Neuronal stem cell (in vitro differentiated cells): ENCODE measurements at regions not wholly inside any gene's neighbourhood (a gene's known extent, or its start where the extent isn't known, plus 50 kb on each side); places are given as distances from the start of the nearest gene placed in this dataset.

Experiments used
- DNase-seq: peaks from one replicate; pipeline ENCODE4 v3.0.0-alpha.2; 2013; ENCODE audit warnings: low spot score
- H2AFZ ChIP-seq: one replicate; pipeline ENCODE4 v1.6.1; 2013; ENCODE audit warnings: mild to moderate bottlenecking, low read length, inconsistent platforms
- H2AK5ac ChIP-seq: 2 replicates; pipeline ENCODE4 v1.6.1; 2013; ENCODE audit warnings: low read depth, mild to moderate bottlenecking, inconsistent platforms, low read length, moderate library complexity, mixed read lengths
- H2BK120ac ChIP-seq: 2 replicates; pipeline ENCODE4 v1.6.1; 2013; ENCODE audit warnings: low read depth, mild to moderate bottlenecking, inconsistent platforms, low read length, moderate library complexity, mixed read lengths
- H2BK12ac ChIP-seq: one replicate; pipeline ENCODE4 v1.6.1; 2013; ENCODE audit warnings: low read length, inconsistent platforms
- H2BK15ac ChIP-seq: 2 replicates; pipeline ENCODE4 v1.6.1; 2013; ENCODE audit warnings: mild to moderate bottlenecking, low read length, inconsistent platforms, mixed read lengths
- H2BK5ac ChIP-seq: one replicate; pipeline ENCODE4 v1.6.1; 2013; ENCODE audit warnings: inconsistent platforms, mild to moderate bottlenecking, low read length, moderate library complexity
- H3K14ac ChIP-seq: one replicate; pipeline ENCODE4 v1.6.1; 2013; ENCODE audit warnings: low read length, inconsistent platforms
- H3K18ac ChIP-seq: 2 replicates; pipeline ENCODE4 v1.6.1; 2013; ENCODE audit warnings: low read length, inconsistent platforms
- H3K23ac ChIP-seq: 2 replicates; pipeline ENCODE4 v1.6.1; 2013; ENCODE audit warnings: low read depth, mild to moderate bottlenecking, mixed read lengths, low read length, inconsistent platforms; ENCODE audit not compliant: poor library complexity
- H3K27ac ChIP-seq: replicated peaks from 3 replicates; pipeline ENCODE4 v1.5.1; 2013; ENCODE audit warnings: low read length, inconsistent platforms
- H3K27me3 ChIP-seq, 3 experiments: 2 replicates each; pipeline ENCODE4 v1.6.1; 2013; ENCODE audit warnings: low read length in 3 of 3, mild to moderate bottlenecking in 2 of 3, inconsistent platforms in 1 of 3, low read depth in 1 of 3, mixed read lengths in 1 of 3, moderate library complexity in 1 of 3; ENCODE audit not compliant: control insufficient read depth in 3 of 3, insufficient read depth in 3 of 3
- H3K36me3 ChIP-seq, 2 donors: replicated peaks in 1 of 2; 2 replicates each; pipeline ENCODE4 v1.6.1; 2013; ENCODE audit warnings: low read length in 2 of 2; ENCODE audit not compliant: control insufficient read depth in 2 of 2, insufficient read depth in 2 of 2
- H3K4ac ChIP-seq: 2 replicates; pipeline ENCODE4 v1.6.1; 2013; ENCODE audit warnings: inconsistent platforms, mild to moderate bottlenecking, low read length, moderate library complexity
- H3K4me1 ChIP-seq, 2 donors: 1 replicate in 1 of 2; 2 replicates in 1 of 2; pipeline ENCODE4 v1.6.1; 2013; ENCODE audit warnings: low read length in 2 of 2, low read depth in 1 of 2; ENCODE audit not compliant: control insufficient read depth in 2 of 2, insufficient read depth in 1 of 2
- H3K4me2 ChIP-seq: one replicate; pipeline ENCODE4 v1.6.1; 2013; ENCODE audit warnings: mild to moderate bottlenecking, low read length, inconsistent platforms; ENCODE audit not compliant: insufficient read depth, poor library complexity, severe bottlenecking
- H3K4me3 ChIP-seq, 2 donors: 2 replicates each; pipeline ENCODE4 v1.5.1; 2013; ENCODE audit warnings: low read length in 2 of 2, mild to moderate bottlenecking in 2 of 2, inconsistent platforms in 1 of 2, moderate library complexity in 1 of 2
- H3K79me1 ChIP-seq: one replicate; pipeline ENCODE4 v1.6.1; 2013; ENCODE audit warnings: low read depth, mild to moderate bottlenecking, inconsistent platforms, low read length, moderate library complexity
- H3K9ac ChIP-seq: one replicate; pipeline ENCODE4 v1.6.1; 2013; ENCODE audit warnings: mild to moderate bottlenecking, low read depth, low read length, inconsistent platforms; ENCODE audit not compliant: poor library complexity
- H3K9me3 ChIP-seq, 2 donors: replicated peaks in 1 of 2; 2 replicates each; pipeline versions ENCODE3 to v1.6.1; 2013; ENCODE audit warnings: low read length in 2 of 2, mild to moderate bottlenecking in 2 of 2, inconsistent platforms in 1 of 2, low read depth in 1 of 2, mixed read lengths in 1 of 2, moderate library complexity in 1 of 2; ENCODE audit not compliant: control insufficient read depth in 2 of 2, insufficient read depth in 1 of 2
- H4K8ac ChIP-seq: one replicate; pipeline ENCODE4 v1.6.1; 2013; ENCODE audit warnings: low read depth, mild to moderate bottlenecking, inconsistent platforms, low read length, moderate library complexity
- H4K91ac ChIP-seq: one replicate; pipeline ENCODE4 v1.6.1; 2013; ENCODE audit warnings: low read length, low read depth, mild to moderate bottlenecking, inconsistent platforms; ENCODE audit not compliant: poor library complexity
- WGBS, 2 donors: extraction: QIAGEN DNeasy Blood & Tissue Kit; methylation state at CpG; one replicate each; pipeline ENCODE4 v1.1.7; 2013; ENCODE audit warnings: missing lambda C conversion rate in 2 of 2, mixed read lengths in 1 of 2; ENCODE audit not compliant: insufficient read length in 2 of 2, insufficient replicate concordance in 1 of 2; ENCODE audit errors: extremely low coverage in 2 of 2; 5-methylcytosine and 5-hydroxymethylcytosine counted together

- H2BK120ac ChIP-seq: no peak overlapping the region
- no peak for DNase-seq
- H3K9ac ChIP-seq: no peak overlapping the region
- H4K91ac ChIP-seq: no peak overlapping the region
- H3K4ac ChIP-seq: no peak overlapping the region
- no peak overlapping the region for H4K8ac ChIP-seq
- H2AK5ac ChIP-seq: no peak overlapping the region
- H3K23ac ChIP-seq: no peak overlapping the region
- H3K9me3 ChIP-seq: no peaks in the 10 kb centered on the region
- H3K79me1 ChIP-seq: no peaks in the 10 kb centered on the region
- no peak overlapping the region for H3K14ac ChIP-seq
- no peak overlapping the region for H2BK12ac ChIP-seq
- no peaks in the 10 kb centered on the region for H3K4me1 ChIP-seq
- no peak overlapping the region for H3K18ac ChIP-seq
- H3K27me3 ChIP-seq: peaks cover 0 to 7% (median 0%) of the 10 kb centered on the region in 3 experiments
- H2AFZ ChIP-seq: no peak overlapping the region
- no peak overlapping the region for H3K27ac ChIP-seq
- H2BK5ac ChIP-seq: no peak overlapping the region
- no CpG with 5 or more reads among the region's 2 CpGs for WGBS, 2 donors
- no peak overlapping the region for H3K4me2 ChIP-seq
- H3K4me3 ChIP-seq: no peak overlapping the region
- H2BK15ac ChIP-seq: no peak overlapping the region
- H3K36me3 ChIP-seq: no peaks in the 10 kb centered on the region
These were observed 106.1 kb downstream of the RWDD3 start for GRCh38 chr1:95340061-95340460.

- H3K79me1 ChIP-seq: no peaks in the 10 kb centered on the region
- no peak overlapping the region for H2BK15ac ChIP-seq
- H3K4me1 ChIP-seq: peaks cover 0 to 5% of the 10 kb centered on the region in 2 donors
- no peaks in the 10 kb centered on the region for H3K36me3 ChIP-seq
- no peak overlapping the region for H3K4me3 ChIP-seq
- no peak overlapping the region for H3K27ac ChIP-seq
- WGBS, 2 donors: no CpG with 5 or more reads among the region's 2 CpGs
- no peak overlapping the region for H3K23ac ChIP-seq
- H4K8ac ChIP-seq: no peak overlapping the region
- no peak overlapping the region for H2BK12ac ChIP-seq
- H3K14ac ChIP-seq: no peak overlapping the region
- H3K4ac ChIP-seq: no peak overlapping the region
- no peak overlapping the region for H2BK5ac ChIP-seq
- DNase-seq: no peak
- no peak overlapping the region for H3K18ac ChIP-seq
- no peak overlapping the region for H3K4me2 ChIP-seq
- H3K9ac ChIP-seq: no peak overlapping the region
- H2AK5ac ChIP-seq: no peak overlapping the region
- H3K9me3 ChIP-seq: no peaks in the 10 kb centered on the region
- no peak overlapping the region for H2AFZ ChIP-seq
- no peak overlapping the region for H2BK120ac ChIP-seq
- no peaks in the 10 kb centered on the region for H3K27me3 ChIP-seq
- H4K91ac ChIP-seq: no peak overlapping the region
These were observed 118.8 kb downstream of the RWDD3 start for GRCh38 chr1:95352767-95353166.

GRCh38 chr1:95353194-95353593 is 119.2 kb downstream of the RWDD3 start:
- no CpG with 5 or more reads among the region's 3 CpGs for WGBS, 2 donors
- no peak overlapping the region for H3K4ac ChIP-seq
- no peak overlapping the region for H4K91ac ChIP-seq
- no peak overlapping the region for H2AK5ac ChIP-seq
- H2BK5ac ChIP-seq: no peak overlapping the region
- no peak overlapping the region for H2AFZ ChIP-seq
- no peak overlapping the region for H4K8ac ChIP-seq
- H3K27ac ChIP-seq: no peak overlapping the region
- no peak overlapping the region for H3K23ac ChIP-seq
- no peaks in the 10 kb centered on the region for H3K9me3 ChIP-seq
- H3K9ac ChIP-seq: no peak overlapping the region
- H2BK12ac ChIP-seq: no peak overlapping the region
- no peak for DNase-seq
- peaks cover 0 to 5% of the 10 kb centered on the region in 2 donors for H3K4me1 ChIP-seq
- no peak overlapping the region for H3K14ac ChIP-seq
- H3K36me3 ChIP-seq: no peaks in the 10 kb centered on the region
- no peak overlapping the region for H2BK120ac ChIP-seq
- H3K27me3 ChIP-seq: no peaks in the 10 kb centered on the region
- no peaks in the 10 kb centered on the region for H3K79me1 ChIP-seq
- no peak overlapping the region for H3K4me2 ChIP-seq
- H2BK15ac ChIP-seq: no peak overlapping the region
- H3K4me3 ChIP-seq: no peak overlapping the region
- H3K18ac ChIP-seq: no peak overlapping the region

- no peaks in the 10 kb centered on the region for H3K79me1 ChIP-seq
- H3K4me1 ChIP-seq: no peaks in the 10 kb centered on the region
- H2BK12ac ChIP-seq: no peak overlapping the region
- no peaks in the 10 kb centered on the region for H3K9me3 ChIP-seq
- no peak overlapping the region for H2AK5ac ChIP-seq
- DNase-seq: no peak
- H3K36me3 ChIP-seq: no peaks in the 10 kb centered on the region
- H3K27me3 ChIP-seq: no peaks in the 10 kb centered on the region
- H4K8ac ChIP-seq: no peak overlapping the region
- no CpG with 5 or more reads among the region's 1 CpG for WGBS, 2 donors
- H3K4me3 ChIP-seq: no peak overlapping the region
- no peak overlapping the region for H2BK5ac ChIP-seq
- no peak overlapping the region for H3K27ac ChIP-seq
- no peak overlapping the region for H2BK120ac ChIP-seq
- H4K91ac ChIP-seq: no peak overlapping the region
- H2AFZ ChIP-seq: no peak overlapping the region
- no peak overlapping the region for H3K18ac ChIP-seq
- H3K4ac ChIP-seq: no peak overlapping the region
- H3K4me2 ChIP-seq: no peak overlapping the region
- no peak overlapping the region for H3K9ac ChIP-seq
- H3K14ac ChIP-seq: no peak overlapping the region
- H3K23ac ChIP-seq: no peak overlapping the region
- H2BK15ac ChIP-seq: no peak overlapping the region
These were observed 130.5 kb downstream of the RWDD3 start for GRCh38 chr1:95364546-95364945.
